GM12865 (cell line): ENCODE measurements at regions not wholly inside any gene's neighbourhood (a gene's known extent, or its start where the extent isn't known, plus 50 kb on each side); places are given as distances from the start of the nearest gene placed in this dataset.
"Not testable (repeated sequence)": the region's sequence is repeated elsewhere in the genome, so short reads cannot be mapped to it uniquely, and the experiment has no call there.

ENCODE experiments used
- DNase-seq: peaks from one replicate; pipeline ENCODE4 v3.0.0; 2010; ENCODE audit warnings: low read depth
- H3K4me3 ChIP-seq: 2 replicates; pipeline ENCODE4 v1.5.1; 2011; ENCODE audit warnings: mild to moderate bottlenecking, low read depth, low read length, control low read depth
- TF ChIP-seq, protein P1 (sequence below): IDR thresholded peaks from 2 replicates; pipeline ENCODE4 v1.5.1; 2011; ENCODE audit warnings: low read length, control low read depth, low read depth, inconsistent platforms; ENCODE audit not compliant: insufficient read depth; ENCODE audit errors: missing control alignments

DNA sequence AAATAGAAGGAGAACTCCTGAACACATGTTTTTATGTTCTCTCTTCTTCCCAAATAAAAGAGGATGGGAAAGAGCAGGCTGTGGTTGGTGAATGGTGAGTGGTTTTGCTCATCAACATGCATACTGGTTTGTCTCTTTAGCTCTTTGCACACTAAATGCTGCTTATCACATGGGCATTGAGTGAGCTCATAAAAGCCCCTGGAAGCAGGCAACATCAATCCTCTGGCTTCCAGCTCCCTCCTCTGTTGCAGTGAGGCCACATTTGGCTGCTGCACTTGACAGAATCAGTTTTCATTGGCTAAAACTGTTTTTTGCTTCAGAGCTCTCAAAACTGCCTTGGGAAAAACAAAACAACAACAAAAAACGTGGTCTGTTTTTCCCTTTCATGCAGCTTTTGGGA, 1308.2 kb upstream of the NRXN1 start:
- no peak overlapping the region for H3K4me3 ChIP-seq
- DNase-seq = no peak
- TF ChIP-seq, protein P1, sequence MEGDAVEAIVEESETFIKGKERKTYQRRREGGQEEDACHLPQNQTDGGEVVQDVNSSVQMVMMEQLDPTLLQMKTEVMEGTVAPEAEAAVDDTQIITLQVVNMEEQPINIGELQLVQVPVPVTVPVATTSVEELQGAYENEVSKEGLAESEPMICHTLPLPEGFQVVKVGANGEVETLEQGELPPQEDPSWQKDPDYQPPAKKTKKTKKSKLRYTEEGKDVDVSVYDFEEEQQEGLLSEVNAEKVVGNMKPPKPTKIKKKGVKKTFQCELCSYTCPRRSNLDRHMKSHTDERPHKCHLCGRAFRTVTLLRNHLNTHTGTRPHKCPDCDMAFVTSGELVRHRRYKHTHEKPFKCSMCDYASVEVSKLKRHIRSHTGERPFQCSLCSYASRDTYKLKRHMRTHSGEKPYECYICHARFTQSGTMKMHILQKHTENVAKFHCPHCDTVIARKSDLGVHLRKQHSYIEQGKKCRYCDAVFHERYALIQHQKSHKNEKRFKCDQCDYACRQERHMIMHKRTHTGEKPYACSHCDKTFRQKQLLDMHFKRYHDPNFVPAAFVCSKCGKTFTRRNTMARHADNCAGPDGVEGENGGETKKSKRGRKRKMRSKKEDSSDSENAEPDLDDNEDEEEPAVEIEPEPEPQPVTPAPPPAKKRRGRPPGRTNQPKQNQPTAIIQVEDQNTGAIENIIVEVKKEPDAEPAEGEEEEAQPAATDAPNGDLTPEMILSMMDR = no peak

DNA sequence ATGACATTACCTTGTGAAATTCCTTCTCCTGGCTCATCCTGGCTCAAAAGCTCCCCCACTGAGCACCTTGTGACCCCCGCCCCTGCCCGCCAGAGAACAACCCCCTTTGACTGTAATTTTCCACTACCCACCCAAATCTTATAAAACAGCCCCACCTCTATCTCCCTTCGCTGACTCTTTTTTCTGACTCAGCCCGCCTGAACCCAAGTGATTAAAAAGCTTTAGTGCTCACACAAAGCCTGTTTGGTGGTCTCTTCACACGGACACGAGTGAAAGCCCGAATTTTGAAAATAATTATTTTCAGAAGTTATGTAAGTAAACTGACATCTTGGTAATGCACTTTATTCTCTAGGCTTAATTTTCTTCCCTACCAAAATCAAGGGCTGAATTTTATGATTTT, 1305.9 kb upstream of the NRXN1 start:
- not testable (repeated sequence) for DNase-seq, H3K4me3 ChIP-seq

DNA sequence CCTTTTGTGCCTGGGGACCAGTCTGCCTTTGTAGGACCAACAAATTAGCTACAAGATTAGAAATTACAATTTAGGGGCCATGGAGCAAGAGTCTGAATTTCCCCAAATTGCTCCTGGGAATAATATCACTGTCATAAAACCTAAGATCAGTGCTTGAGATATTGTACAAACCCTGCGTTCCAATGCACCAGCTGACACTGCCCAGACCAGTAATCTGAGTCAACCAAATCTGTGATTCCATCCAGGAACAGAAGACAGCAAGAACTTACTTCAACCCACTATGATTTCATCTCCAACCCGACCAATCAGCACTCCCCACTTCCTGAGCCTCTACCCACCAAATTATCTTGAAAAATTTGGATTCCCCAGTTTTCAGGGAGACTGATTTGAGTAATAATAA, 1305.0 kb upstream of the NRXN1 start:
- no peak for DNase-seq
- TF ChIP-seq, protein P1 = no peak
- no peak overlapping the region for H3K4me3 ChIP-seq

DNA sequence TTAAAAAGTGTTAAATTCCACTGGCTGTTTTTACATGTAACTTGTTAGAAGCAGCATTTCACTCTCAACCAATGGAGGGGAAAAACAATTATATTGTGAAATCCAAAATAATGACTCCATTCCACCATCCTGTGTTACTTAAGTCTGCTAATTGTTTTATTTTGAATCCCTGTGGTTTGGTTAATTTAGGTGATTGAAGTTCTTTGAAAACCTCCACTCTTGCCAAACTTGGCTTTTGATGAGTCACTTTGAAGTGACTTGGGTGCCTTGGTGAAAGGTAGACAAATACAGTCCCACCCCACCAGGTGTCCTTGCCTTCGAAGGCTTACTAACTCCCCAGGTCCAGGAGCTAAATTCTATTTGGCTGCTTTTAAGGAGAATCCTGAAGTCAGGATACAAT, 1303.8 kb upstream of the NRXN1 start:
- no peak overlapping the region for H3K4me3 ChIP-seq
- TF ChIP-seq, protein P1 = no peak
- no peak for DNase-seq

DNA sequence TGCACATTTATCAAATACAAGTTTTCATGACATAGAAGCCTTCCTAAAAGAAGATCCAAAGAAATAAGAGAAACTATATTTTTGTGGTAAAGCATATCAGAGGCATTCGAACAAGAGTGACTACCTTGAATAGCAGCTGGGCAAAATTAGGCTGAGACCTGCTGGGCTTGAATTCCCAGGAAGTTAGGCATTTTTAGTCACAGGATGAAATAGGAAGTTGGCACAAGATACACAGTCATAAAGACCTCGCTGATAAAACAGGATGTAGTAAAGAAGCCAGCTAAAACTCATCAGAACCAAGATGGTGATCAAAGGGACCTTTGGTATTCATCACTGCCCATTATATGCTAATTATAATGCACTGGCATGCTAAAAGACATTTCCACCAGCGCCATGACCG, 1302.3 kb upstream of the NRXN1 start:
- no peak overlapping the region for H3K4me3 ChIP-seq
- DNase-seq = no peak
- TF ChIP-seq, protein P1 = no peak

DNA sequence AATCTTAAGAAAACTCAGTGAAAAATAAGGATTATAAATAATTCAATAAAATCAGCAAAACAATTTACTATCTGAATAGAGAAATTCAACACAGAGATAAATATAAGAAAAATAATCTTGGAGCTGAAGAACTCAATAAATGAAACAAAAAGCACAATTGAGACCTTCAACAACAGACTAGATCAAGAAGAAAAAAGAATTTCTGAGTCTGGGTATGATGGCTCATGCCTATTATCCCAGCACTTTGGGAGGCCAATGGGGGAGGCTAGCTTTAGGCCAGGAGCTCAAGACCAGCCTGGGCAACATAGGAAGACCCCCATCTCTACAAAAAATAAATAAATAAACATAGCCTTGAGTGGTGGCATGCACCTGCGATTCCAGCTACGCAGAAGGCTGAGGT, 1295.7 kb upstream of the NRXN1 start:
- TF ChIP-seq, protein P1 = no peak
- DNase-seq = no peak
- no peak overlapping the region for H3K4me3 ChIP-seq

DNA sequence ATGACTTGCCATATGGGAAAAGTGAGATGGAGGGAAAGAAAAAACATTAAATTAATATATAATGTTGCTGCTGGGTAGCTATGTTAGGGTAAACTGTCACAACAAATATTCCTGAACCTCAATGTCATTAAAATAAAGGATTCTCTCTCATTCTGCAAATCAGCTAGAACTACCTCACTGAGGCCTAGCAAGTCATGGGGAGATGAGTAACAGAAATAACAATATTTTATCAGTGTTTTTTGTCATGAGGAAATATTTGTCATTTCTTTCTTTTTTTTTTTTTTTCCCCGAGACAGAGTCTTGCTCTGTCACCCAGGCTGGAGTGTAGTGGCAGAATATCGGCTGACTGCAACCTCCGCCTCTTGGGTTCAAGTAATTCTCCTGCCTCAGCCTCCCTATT, 1282.3 kb upstream of the NRXN1 start:
- TF ChIP-seq, protein P1 = no peak
- H3K4me3 ChIP-seq = no peak overlapping the region
- DNase-seq = no peak

DNA sequence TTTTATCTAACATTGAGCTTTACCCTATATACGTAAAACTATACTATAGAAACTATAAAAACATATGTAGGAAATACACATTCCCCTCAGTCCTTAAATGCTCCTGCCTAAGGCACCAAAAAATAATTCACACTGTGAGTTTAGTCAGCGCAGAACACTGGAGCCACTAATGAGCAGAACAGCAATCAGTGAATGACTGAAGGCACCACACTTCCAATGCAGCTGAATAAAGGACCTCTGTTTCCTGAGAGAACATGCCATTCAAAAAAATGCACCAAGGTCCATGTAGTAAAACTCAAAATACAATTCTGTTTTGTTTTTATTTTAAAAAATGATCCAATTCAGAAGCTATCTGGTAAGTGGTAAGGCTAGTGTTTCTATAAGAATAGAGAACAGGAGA, 1280.6 kb upstream of the NRXN1 start:
- TF ChIP-seq, protein P1 = no peak
- DNase-seq = no peak
- H3K4me3 ChIP-seq = no peak overlapping the region
